ENCODE measurements at regions not wholly inside any gene's neighbourhood (a gene's known extent, or its start where the extent isn't known, plus 50 kb on each side); places are given as distances from the start of the nearest gene placed in this dataset.

DNA sequence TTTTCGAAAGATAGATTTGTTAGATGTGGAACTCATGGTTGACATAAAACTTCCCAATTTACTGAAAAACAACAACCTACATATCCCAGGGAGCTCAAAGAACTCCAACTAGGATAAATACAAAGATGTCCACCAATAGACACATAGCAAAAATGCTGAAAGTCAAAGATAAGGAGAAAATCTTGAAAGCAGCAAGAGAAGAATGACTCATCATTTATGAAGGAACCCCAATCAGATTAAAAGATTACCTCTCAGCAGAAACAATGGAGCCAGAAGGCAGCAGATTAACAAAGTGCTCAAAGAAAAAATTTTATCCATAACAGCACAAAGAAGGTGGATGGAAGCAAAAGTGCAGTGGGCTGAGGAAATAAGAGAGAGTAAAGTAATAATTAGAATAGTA, 908.6 kb downstream of the SORCS3 start:
- Histone ChIP-seq H3K9ac (no peak overlapping the region), H3K4me3 (no peak overlapping the region), H3K27ac (no peak overlapping the region), H4K20me1 (no peaks in the 10 kb centered on the region), H3K9me3 (no peaks in the 10 kb centered on the region), H3K4me2 (no peak overlapping the region), H3K27me3 (no peaks in the 10 kb centered on the region), H3K36me3 (no peaks in the 10 kb centered on the region), H3K4me1 (no peaks in the 10 kb centered on the region)
- TF ChIP-seq Cebpa-rat (IDR thresholded peaks at IDR 0.05) = no peak

DNA sequence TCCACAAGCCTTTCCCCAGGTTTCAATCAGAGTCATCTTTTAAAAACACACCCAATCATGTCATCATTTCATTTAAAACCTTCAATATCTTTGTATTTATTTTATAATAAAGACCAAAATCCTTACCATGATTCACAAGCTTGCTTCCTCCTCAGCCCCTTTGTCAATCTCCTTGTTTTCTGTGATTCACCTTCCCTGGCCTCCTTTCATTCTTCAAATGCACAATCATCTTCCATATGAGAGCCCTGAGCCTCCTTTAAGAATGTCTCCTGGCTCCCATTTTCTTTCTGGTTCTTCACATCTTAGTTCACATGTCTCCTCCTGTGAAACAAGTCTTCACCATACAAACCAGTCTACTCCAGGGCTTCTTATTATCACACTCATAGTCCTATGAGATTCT, 904.0 kb downstream of the SORCS3 start:
- no peaks in the 10 kb centered on the region for H3K9me3 ChIP-seq
- no peaks in the 10 kb centered on the region for H4K20me1 ChIP-seq
- no peaks in the 10 kb centered on the region for H3K36me3 ChIP-seq
- H3K27ac ChIP-seq = no peak overlapping the region
- no peaks in the 10 kb centered on the region for H3K4me1 ChIP-seq
- no peak overlapping the region for H3K4me3 ChIP-seq
- no peak for TF ChIP-seq Cebpa-rat (IDR thresholded peaks at IDR 0.05)
- no peak overlapping the region for H3K9ac ChIP-seq
- no peaks in the 10 kb centered on the region for H3K27me3 ChIP-seq
- H3K4me2 ChIP-seq = no peak overlapping the region

DNA sequence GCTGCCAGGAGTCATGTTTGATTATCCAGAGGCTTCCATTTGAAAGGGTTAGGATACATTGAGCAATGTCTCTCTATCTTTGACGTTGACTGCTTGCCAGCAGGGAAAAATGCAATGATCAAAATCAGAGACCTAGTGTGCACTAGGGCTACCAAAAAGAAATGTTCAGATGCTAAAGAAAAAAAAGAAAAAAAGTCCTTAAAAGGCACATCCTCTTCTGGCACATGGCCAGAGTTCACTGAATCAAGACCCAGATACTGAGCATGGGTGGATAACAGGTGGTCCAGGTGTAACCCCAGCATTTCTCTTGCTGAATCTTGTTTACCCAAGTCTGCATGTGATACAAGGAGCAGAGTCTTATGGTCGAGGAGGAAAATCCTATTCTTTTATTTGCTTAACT, 899.3 kb downstream of the SORCS3 start:
- no peaks in the 10 kb centered on the region for H3K36me3 ChIP-seq
- H3K9ac ChIP-seq = no peak overlapping the region
- H3K4me3 ChIP-seq = no peak overlapping the region
- H3K27me3 ChIP-seq = no peaks in the 10 kb centered on the region
- no peak for TF ChIP-seq Cebpa-rat (IDR thresholded peaks at IDR 0.05)
- H3K4me1 ChIP-seq = peaks cover 9% of the 10 kb centered on the region
- no peaks in the 10 kb centered on the region for H3K9me3 ChIP-seq
- no peak overlapping the region for H3K27ac ChIP-seq
- no peaks in the 10 kb centered on the region for H4K20me1 ChIP-seq
- H3K4me2 ChIP-seq = no peak overlapping the region

DNA sequence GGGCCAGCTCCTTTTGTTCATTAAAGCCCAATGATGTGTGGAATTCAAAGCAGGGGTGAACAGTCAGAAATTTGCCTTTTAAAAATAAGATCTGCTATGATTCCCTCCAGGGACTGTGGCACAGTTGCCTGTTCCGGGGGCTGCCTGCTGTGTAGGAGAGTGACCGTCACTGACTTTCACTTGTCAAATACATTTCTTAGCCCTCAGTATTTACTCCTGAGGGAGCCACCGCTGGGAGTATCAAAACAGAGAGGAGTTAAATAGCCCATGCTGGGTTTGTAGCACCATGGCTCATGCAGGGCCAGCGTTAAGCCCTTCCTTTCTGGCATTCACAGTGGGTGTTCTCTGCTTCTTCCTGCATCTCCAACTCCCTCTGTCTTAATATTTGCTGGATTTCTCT, 897.8 kb downstream of the SORCS3 start:
- no peak overlapping the region for H3K27ac ChIP-seq
- no peaks in the 10 kb centered on the region for H3K36me3 ChIP-seq
- H3K4me2 ChIP-seq = peak overlapping the region; percentile 58
- 0 out of 2 replicates have a peak overlapping the region, but pooled peaks have one; percentile 2 for H3K9ac ChIP-seq
- no peak for TF ChIP-seq Cebpa-rat (IDR thresholded peaks at IDR 0.05)
- peaks cover 9% of the 10 kb centered on the region for H3K4me1 ChIP-seq
- H3K9me3 ChIP-seq = no peaks in the 10 kb centered on the region
- no peak overlapping the region for H3K4me3 ChIP-seq
- no peaks in the 10 kb centered on the region for H4K20me1 ChIP-seq
- H3K27me3 ChIP-seq = no peaks in the 10 kb centered on the region

DNA sequence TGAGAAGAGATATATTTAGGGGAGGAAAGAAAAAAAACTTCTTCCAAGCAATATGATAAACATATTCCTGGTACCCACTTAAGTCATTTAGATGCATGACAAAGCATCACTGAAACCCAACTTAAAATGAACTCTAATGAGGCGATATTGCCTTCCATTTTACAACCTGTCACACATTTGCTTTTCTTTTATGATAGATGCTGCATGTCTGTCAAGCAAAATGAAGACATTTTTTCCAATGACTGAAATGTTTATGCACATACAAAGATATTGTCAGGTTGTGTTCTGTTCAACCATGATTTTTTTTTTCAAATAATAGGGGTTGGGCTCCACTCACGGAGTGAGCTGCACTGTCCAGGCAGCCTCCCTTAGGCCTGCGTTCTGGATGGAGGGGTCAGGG, 894.4 kb downstream of the SORCS3 start:
- Histone ChIP-seq H3K27ac (no peak overlapping the region), H4K20me1 (no peaks in the 10 kb centered on the region), H3K27me3 (no peaks in the 10 kb centered on the region), H3K4me3 (no peak overlapping the region), H3K36me3 (no peaks in the 10 kb centered on the region), H3K4me1 (peaks cover 9% of the 10 kb centered on the region), H3K4me2 (no peak overlapping the region), H3K9me3 (peaks cover 4% of the 10 kb centered on the region; the same call in 1 of the 2 replicates), H3K9ac (no peak overlapping the region)
- no peak for TF ChIP-seq Cebpa-rat (IDR thresholded peaks at IDR 0.05)

DNA sequence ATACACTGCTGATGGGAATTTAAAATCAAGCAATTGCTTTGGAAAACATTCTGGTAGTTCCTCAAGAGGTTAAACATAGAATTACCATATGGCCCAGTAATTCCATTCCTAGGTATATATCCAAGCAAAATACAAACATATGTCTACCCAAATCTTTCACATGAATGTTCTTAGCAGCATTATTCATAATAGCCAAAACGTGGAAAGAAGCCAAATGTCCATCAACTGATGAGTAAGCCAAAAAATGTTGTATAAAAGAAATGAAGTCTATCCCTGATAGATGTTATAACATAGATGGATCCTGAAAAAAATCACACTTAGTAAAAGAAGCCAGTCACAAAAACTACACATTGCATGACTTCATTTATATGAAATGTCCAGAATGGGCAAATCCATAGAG, 893.0 kb downstream of the SORCS3 start:
- Histone ChIP-seq H3K4me2 (no peak overlapping the region), H3K4me1 (peaks cover 7% of the 10 kb centered on the region), H3K4me3 (no peak overlapping the region), H3K36me3 (no peaks in the 10 kb centered on the region), H4K20me1 (no peaks in the 10 kb centered on the region), H3K27me3 (no peaks in the 10 kb centered on the region), H3K9ac (no peak overlapping the region), H3K9me3 (peaks cover 4% of the 10 kb centered on the region; the same call in 1 of the 2 replicates), H3K27ac (no peak overlapping the region)
- no peak for TF ChIP-seq Cebpa-rat (IDR thresholded peaks at IDR 0.05)

DNA sequence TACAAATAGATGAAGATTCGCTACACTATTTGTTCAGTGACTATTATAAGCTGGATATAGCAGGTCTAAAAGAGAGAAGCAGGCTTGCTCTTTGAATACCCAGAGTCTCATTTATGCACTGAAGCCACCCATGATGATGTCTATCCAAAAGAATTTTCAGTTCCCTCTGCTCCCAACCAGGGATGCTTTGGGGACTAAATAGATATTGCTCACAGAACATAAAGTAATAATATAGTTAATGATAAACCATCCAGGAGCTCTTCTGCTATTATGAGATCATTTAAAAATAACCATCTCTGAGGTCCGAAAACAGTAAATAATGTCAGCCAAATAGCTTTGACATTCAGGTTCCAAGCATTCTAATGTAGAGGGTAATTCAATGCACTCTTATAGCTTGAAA, 875.4 kb downstream of the SORCS3 start:
- Histone ChIP-seq H3K4me1 (no peaks in the 10 kb centered on the region), H3K36me3 (no peaks in the 10 kb centered on the region), H3K9ac (no peak overlapping the region), H3K27me3 (no peaks in the 10 kb centered on the region), H3K4me2 (no peak overlapping the region), H4K20me1 (no peaks in the 10 kb centered on the region), H3K9me3 (no peaks in the 10 kb centered on the region), H3K27ac (no peak overlapping the region), H3K4me3 (no peak overlapping the region)
- no peak for TF ChIP-seq Cebpa-rat (IDR thresholded peaks at IDR 0.05)

DNA sequence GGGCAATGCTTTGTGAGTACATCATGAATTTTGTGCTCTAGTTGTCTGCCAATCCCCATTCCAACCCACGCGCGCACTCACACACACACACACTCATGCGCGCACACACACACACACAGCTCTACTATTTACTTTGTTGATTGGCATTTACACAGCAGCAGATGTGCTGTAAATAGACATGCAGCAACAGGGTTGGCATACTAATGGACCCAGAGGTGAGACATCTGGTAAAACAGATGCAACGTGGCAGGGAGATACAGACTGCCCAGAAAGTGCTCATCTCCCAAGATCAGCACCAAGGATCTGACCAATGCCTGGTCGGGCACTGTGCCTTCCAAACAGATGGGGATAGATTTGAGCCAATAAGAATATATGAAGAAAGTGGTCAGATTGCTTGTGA, 873.0 kb downstream of the SORCS3 start:
- Histone ChIP-seq H3K4me2 (no peak overlapping the region), H4K20me1 (no peaks in the 10 kb centered on the region), H3K27ac (no peak overlapping the region), H3K9me3 (no peaks in the 10 kb centered on the region), H3K9ac (no peak overlapping the region), H3K4me3 (no peak overlapping the region), H3K36me3 (no peaks in the 10 kb centered on the region), H3K27me3 (no peaks in the 10 kb centered on the region), H3K4me1 (no peaks in the 10 kb centered on the region)
- no peak for TF ChIP-seq Cebpa-rat (IDR thresholded peaks at IDR 0.05)

DNA sequence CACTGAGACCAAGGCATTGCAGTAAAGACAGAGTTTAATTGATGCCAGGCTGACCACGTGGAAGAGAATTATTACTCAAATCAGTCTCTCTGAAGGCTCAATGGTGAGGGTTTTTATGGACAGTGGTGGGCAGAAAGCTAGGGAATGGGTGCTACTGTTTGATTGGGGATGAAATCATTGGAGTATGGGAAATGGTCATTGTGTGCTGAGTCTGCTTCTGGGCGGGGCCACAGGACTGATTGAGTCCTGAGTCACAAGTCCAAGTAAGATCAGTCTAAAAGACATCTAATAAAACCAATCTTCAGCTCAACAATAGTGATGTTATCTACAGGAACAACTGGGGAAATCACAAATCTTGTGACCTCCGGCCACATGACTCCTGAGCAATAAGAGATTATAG, 868.4 kb downstream of the SORCS3 start:
- Histone ChIP-seq H3K4me3 (no peak overlapping the region), H3K9ac (no peak overlapping the region), H3K36me3 (no peaks in the 10 kb centered on the region), H3K9me3 (no peaks in the 10 kb centered on the region), H3K27me3 (no peaks in the 10 kb centered on the region), H3K4me2 (no peak overlapping the region), H3K4me1 (no peaks in the 10 kb centered on the region), H4K20me1 (no peaks in the 10 kb centered on the region), H3K27ac (no peak overlapping the region)
- TF ChIP-seq Cebpa-rat (IDR thresholded peaks at IDR 0.05) = no peak

DNA sequence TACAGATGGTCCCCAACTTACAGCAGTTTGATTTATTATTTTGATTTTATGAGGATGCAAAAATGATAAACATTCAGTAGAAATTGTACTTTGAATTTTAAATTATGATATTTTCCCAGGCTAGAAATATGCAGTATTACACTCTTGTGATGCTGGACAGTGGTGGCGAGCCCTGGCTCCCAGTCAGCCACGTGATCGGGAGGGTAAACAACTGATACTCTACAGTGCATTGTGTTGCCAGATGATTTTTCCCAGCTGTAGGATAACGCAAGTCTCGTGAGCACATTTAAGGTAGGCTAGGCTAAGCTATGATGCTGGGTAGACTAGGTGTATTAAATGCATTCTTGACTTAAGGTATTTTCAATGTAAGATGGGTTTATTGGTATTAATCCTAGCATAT, 865.2 kb downstream of the SORCS3 start:
- no peaks in the 10 kb centered on the region for H3K27me3 ChIP-seq
- H3K4me3 ChIP-seq = no peak overlapping the region
- no peaks in the 10 kb centered on the region for H4K20me1 ChIP-seq
- no peaks in the 10 kb centered on the region for H3K4me1 ChIP-seq
- no peak overlapping the region for H3K27ac ChIP-seq
- no peak overlapping the region for H3K9ac ChIP-seq
- no peak overlapping the region for H3K4me2 ChIP-seq
- no peak for TF ChIP-seq Cebpa-rat (IDR thresholded peaks at IDR 0.05)
- no peaks in the 10 kb centered on the region for H3K36me3 ChIP-seq
- no peaks in the 10 kb centered on the region for H3K9me3 ChIP-seq

DNA sequence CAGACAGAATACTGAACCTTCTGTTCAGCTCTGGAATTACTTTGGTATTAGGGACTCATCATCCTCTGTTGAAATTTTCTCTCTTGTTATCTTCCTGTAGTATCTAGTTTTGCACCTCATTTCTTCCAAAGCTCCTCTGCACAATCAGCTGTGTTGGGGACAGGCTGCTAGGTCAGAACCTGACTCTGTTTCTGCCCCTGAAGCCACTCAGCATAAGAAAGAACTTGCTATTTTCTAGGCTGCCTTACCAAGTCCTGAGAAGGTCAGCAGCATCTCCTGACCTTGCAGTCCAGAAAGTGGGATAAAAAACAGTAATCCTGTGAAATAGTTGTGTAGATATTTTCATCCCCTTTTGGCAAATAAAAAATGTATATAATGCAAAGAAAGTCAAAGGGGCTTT, 862.6 kb downstream of the SORCS3 start:
- no peak overlapping the region for H3K27ac ChIP-seq
- no peaks in the 10 kb centered on the region for H3K4me1 ChIP-seq
- TF ChIP-seq Cebpa-rat (IDR thresholded peaks at IDR 0.05) = no peak
- H4K20me1 ChIP-seq = no peaks in the 10 kb centered on the region
- no peak overlapping the region for H3K4me3 ChIP-seq
- no peaks in the 10 kb centered on the region for H3K36me3 ChIP-seq
- H3K9me3 ChIP-seq = no peaks in the 10 kb centered on the region
- H3K4me2 ChIP-seq = no peak overlapping the region
- H3K9ac ChIP-seq = no peak overlapping the region
- H3K27me3 ChIP-seq = no peaks in the 10 kb centered on the region

All from BLaER1 (cell line).